GM19463 (cell line): ENCODE measurements at regions not wholly inside any gene's neighbourhood (a gene's known extent, or its start where the extent isn't known, plus 50 kb on each side); places are given as distances from the start of the nearest gene placed in this dataset.

Experiments
- ATAC-seq: cut with Tn5 transposase; IDR thresholded peaks from one replicate; pipeline ENCODE4 v1.9.1; 2021; ENCODE audit warnings: mild to moderate bottlenecking, moderate library complexity; ENCODE audit not compliant: unreplicated experiment

DNA sequence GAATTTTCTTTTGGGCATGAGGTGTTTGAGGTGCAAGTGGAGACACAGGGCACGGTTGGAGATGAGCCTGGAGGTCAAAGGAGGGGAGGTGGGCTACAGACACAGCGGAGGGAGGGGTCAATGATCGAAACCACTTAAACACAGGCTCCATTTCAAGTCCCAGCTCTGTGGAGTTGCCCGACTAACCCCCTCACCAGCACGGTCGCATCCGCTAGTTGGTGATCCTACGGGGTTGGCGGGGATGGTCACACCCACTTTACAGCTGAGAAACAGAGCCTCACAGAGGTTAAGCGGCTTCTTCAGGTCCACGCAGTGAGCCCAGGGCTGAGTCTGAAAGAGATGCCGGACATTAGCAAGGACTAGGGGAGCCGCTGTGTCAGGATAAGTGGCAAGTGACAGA, 60.1 kb upstream of the RUNX3 start:
- no peak for ATAC-seq

DNA sequence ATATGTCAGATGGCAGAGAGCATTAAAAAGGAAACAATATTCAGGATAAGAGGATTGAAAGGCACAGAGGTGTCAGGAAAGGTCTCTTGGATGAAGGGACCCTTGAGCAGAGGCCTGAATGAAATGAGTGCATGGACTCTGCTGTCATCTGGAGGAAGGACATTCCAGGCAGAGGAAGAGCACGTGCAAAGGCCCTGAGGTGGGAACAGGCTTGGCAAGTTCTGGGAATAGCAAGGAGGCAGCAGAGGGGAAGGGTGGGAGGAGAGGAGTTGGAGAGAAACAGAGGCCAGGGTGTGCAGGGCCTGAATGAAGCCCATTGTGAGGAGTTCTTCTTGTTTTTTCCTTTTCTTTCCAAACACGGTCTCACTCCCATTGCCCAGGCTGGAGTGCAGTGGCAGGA, 59.0 kb upstream of the RUNX3 start:
- no peak for ATAC-seq

DNA sequence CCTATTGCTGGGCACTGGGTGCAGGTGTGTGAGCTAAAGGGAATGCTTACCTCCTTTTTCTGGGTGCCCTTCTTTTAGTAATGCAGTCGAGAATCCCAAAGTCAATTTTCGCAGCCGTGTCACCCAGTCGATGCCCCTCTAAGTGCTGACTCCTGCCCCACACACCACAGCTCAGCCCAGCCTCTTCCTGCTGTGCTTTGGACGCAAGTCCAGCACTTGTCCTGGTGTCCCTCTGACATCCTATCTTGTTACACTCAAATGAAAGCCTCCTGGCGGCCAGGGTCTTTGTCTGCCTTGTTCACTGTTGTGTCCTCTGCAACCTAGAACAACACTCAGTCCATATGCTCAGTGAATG, 58.5 kb upstream of the RUNX3 start:
- no peak for ATAC-seq

DNA sequence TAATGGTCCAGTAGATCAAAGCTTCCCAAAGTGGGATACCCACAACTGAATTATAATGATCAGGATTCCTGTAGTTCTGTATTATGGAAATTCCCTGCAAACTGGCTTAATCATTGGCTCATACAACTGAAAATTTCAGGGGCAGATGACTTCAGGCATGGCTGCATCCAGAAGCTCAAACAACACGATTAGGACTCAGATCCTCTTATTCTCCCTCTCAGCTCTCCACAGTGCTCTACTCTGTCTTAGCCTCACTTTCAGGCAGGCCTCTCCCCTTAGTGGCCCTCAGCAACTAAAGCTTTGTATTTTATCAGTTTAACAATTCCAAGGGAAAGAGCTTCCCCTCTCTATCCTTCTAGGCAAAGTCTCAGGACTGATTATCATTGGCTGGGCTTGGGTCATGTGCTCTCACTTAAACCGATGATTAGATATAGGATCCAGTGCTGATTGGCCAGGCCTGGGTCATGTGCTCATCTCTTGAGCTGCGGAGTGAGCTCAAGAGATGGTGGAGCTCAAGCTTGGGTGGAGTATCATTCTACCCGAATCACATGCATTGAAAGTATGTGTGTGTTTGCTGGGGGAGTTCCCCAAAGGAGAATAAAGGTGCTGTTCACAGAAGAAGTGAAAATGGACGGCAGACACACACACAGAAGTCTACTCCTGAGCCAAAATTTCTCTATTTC, 57.9 kb upstream of the RUNX3 start:
- ATAC-seq, result peak; percentile 89

DNA sequence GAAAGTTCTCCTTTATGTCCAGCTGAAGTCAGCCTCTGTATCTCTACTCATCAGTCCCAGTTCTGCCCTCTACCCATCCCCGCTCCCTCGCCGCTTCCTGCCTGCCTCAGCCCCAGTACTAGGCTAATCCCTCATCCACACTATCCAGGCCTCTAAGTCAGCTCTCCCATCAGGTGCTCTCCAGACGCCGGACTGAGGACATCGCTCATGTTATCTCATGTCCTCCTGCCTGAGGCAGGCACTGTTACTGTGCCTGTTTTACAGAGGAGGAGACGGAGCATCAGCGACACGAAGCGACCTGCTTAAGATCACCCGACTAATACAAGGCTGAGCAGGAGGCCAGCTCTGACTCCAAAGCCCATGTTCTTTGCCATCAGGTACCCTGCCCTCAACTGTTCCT, 57.3 kb upstream of the RUNX3 start:
- ATAC-seq, result no peak

DNA sequence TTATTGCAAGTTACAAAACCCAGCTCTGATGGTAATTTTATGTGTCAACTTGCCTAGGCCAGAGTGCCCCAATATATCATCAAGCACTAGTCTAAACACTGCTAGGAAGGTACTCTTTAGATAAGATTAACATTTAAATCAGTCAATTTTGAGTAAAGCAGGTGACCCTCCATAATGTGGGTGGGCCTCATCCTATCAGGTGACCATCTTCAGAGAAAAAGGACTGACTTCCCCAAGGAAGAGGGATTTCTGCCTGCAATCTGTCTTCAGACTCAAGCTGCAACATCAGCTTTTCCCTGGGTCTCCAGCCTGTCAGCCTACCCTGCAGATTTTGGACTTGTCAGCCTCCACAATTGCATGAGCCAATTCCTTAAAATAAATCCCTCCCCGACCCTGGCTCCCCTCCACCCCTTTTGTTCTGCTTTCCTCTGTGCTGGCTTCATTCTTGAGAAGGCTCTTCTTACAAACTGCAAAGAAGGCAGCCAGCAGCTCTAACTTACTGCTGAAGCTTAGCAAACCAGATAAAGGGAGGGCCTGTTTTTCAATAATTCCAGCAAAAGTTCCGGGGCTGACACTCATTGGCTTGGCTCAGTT, 56.4 kb upstream of the RUNX3 start:
- no peak for ATAC-seq

DNA sequence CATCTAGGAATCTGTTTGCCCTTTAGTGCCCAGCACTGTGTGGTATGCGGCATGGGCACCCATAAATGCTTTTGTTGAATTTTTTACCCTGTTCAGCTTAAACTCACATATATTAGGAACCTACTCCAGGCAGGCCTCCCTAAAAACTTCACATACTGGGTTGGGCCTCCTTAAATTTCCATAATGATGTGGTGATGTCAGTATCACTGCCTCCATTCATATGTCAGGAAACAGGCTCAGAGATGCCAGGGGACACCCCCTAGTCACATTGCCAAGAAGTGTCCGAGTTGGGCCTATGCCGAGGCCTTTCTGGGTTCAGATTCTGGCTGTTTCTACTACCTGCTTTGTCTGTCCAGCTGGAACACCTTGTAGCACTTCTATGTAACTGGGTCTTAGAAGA, 55.7 kb upstream of the RUNX3 start:
- ATAC-seq, result no peak

DNA sequence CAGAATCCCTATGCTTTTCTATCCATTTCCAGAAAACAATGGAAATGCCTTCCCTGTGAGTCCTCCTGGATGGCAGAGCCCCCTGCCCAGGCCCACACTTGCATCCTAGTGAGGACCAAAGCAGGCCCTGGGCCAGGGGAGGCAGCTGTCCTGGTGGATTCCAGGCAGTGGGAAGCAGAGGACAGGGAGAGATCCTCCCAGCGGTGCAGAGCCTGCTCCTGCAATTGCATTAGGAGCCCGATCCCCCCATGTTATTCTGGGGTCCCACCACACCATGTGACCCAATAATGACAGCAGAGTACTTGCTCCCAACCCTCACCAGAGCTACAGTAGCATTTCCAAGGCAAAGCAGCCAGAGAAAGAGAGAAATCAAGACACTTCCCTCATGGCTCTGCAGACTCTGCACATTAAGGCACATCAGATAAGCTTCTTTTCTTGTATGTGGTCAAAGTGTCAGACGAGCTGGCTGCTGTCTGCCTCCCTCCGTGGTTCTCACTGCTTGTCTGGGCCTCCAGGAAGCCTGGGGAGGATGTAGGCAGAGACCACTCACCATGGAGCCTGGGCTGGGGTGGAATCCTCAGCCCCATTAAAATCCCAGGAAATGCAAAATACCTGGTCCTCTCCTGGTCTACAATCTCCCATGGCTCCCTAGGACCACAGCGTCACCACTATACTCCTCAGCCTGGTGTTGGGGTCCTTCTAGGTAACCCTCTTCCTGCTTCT, 54.9 kb upstream of the RUNX3 start:
- no peak for ATAC-seq

DNA sequence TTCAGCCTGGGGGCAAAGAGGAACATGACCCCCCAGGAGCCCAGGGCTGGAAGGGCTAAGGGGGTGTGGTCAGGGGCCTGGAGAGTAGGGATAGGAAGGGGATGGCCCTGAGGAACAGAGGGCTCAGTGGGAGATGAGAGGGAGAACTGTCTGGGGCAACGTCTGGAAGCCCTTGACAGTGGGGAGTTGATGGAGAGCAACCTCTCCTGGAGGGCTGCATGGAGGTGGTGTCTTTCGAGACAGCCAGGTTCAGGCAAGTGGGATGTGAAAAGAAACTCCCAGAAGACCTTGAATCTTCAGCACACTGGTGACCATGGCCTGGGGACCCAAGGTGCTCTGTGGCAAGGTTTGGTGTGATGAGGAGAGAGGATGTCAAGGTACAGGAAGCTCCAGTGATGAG, 54.2 kb upstream of the RUNX3 start:
- ATAC-seq, result no peak

DNA sequence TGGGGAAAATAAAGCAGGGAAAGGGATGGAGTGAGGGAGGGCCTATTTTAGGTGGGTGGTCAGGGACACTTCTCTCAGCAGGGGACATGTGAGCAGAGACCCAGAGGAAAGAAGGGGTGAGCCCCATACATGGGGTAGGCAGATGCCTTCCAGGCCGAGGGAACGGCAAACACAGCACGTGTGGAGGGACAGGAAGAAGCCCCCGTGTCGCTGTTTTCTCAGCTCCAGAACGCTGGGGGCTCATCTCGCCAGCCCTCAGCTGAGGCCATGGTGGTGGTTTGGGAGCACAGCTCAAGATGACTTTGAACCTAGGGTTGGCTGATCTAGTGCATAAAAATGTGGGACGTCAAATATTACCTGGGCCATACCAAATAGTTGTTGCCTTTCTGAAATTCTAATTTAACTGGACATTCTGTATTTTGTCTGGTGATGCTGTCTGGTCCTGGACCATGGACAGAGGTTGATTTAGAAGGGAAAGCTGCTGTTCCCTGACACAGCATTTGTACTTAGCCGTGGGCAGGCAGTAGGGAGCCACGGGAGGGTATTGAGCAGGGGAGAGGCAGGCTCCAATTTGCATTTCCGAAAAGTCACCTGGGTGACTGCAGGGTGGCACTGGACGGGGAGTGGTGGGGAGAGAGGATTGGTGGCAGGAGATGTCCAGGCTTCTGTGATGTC, 53.1 kb upstream of the RUNX3 start:
- ATAC-seq, result no peak

DNA sequence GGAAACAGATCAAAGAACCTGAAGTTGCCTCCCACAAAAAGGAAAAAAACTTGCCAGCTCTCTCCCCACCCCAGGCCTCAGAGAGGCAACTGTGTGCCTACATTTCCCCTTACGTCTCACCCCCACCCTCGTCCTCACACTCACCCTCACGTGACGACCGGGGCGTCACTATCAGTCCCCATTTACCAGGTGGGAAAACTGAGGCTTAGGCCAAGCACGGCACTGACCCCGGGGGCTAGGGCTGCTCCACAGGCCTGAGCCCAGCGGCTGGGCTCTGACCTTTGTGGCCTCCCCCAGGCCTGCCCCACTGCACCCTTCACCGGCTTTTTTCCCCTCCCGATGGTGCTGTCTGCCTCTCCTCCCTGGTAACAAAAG, 51.5 kb upstream of the RUNX3 start:
- ATAC-seq, result no peak

DNA sequence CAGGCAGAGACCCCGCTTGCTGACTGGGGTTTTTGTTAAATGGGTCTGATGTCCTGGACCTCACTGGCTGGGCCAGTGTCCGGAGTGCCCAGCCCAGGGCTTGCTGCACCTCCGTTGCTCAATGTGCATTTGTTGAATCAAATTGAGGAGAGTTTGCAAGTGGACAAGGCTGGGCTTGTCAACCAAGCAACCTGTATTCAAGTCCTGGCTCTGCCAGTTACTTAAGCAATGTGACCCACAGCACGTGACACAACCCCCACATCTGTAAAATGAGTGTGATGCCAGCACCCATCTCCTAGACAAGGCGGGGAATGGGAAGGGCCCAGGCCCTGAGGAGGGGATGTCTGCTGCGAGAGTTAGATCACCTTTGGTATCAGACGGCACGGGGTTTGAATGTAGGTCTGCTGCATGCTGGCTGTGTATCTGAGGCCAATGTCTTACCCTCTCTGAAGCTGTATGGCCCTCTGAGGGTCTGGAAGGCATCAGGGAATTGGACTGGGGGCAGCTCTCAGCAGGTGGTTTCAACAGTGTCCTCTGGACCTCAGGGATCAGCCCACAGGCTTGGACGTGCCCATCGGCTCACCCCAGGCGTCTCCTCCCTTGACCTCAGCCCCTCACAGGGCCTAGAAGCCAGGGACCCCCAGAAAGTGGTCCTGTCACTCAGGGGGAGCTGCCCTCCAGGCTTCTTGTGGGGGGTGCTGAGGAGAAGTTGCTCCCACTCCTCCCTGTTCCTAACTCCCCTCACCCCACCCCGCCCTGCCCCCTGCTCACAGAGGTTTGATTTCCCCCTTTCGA, 51.0 kb upstream of the RUNX3 start:
- no peak for ATAC-seq
